OCI-LY7 (cell line): ENCODE measurements at regions not wholly inside any gene's neighbourhood (a gene's known extent, or its start where the extent isn't known, plus 50 kb on each side); places are given as distances from the start of the nearest gene placed in this dataset.

Source experiments
- CTCF ChIP-seq: fragments of 200-600 bp; sonication (generic); conservative IDR thresholded peaks from 2 replicates; pipeline ENCODE4 v1.5.1; 2014; ENCODE audit warnings: mild to moderate bottlenecking, antibody characterized with exemption, low read length, moderate library complexity, mixed read lengths
- EZH2phosphoT487 ChIP-seq: fragments of 200-600 bp; sonication (generic); IDR thresholded peaks from 2 replicates; pipeline ENCODE4 v1.6.1; 2018; ENCODE audit warnings: low read depth, borderline replicate concordance, mild to moderate bottlenecking, mixed run types, antibody characterized with exemption, low read length, moderate library complexity, mixed read lengths

GRCh38 chr10:60574388-60574787, 184.7 kb upstream of the ANK3 start:
- TF ChIP-seq CTCF, result no peak
- no peak for TF ChIP-seq EZH2phosphoT487
